ENCODE measurements at regions not wholly inside any gene's neighbourhood (a gene's known extent, or its start where the extent isn't known, plus 50 kb on each side); places are given as distances from the start of the nearest gene placed in this dataset.
"Not testable (repeated sequence)": the region's sequence is repeated elsewhere in the genome, so short reads cannot be mapped to it uniquely, and the experiment has no call there.

- H3K4me3 ChIP-seq (ENCODE audit: low read depth, low read length): no peak overlapping the region
Measured at GRCh38 chr3:87742250-87742649, 316.6 kb downstream of the CGGBP1 start.

DNA sequence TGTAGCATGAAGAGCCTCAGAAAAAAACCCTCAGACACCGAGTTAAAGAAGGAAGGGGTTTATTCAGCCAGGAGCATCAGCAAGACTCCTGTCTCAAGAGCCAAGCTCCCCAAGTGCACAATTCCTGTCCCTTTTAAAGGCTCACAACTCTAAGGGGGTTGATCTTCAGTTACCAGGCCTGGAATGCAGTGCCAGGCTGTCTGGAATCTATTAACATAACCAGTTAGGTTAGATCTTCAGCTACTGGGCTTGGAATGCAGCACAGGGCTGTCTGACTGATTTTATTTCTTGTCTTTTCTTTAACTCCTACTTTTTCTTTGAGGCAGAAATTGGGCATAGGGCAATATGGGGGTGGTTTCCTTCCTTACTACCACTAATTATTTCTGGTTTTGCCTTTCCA lies 317.9 kb downstream of the CGGBP1 start:
- H3K4me3 ChIP-seq (ENCODE audit: low read depth, low read length): not testable (repeated sequence)

More at GRCh38 chr3:87742250-87742649, 316.6 kb downstream of the CGGBP1 start:
- no peak for TF ChIP-seq CTCF (IDR thresholded peaks at IDR 0.05; ENCODE audit: low read depth, low read length)

- not testable (repeated sequence) for H3K4me3 ChIP-seq (ENCODE audit: low read depth, low read length)
Measured at GRCh38 chr3:87737817-87738216, 321.0 kb downstream of the CGGBP1 start.

DNA sequence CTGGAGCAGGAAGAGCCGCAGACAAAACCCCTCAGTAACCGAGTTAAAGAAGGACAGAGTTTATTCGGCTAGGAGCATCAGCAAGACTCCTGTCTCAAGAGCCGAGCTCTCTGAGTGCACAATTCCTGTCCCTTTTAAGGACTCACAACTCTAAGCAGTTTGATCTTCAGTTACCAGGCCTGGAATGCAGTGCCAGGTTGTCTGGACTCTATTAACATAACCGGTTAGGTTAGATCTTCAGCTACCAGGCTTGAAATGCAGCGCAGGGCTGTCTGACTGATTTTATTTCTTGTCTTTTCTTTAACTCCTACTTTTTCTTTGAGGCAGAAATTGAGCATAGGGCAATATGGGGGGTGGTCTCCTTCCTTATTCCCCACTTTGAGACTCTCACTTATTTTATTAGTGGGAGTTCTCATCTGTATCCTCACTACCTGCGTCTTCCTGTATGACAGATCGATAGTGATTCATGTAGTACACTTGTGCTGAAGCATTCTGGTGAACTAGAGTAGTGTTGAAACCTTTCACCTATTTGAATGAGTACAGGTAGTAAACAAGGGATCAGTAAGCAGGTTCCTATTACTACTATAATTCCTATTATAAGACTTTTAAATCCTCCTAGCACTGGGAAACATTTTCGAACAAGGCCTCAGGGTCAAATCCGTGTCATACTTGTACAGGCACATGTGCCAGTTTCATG lies 325.0 kb downstream of the CGGBP1 start:
- H3K4me3 ChIP-seq (ENCODE audit: low read depth, low read length): no peak overlapping the region
- no peak for TF ChIP-seq CTCF (IDR thresholded peaks at IDR 0.05; ENCODE audit: low read depth, low read length)

DNA sequence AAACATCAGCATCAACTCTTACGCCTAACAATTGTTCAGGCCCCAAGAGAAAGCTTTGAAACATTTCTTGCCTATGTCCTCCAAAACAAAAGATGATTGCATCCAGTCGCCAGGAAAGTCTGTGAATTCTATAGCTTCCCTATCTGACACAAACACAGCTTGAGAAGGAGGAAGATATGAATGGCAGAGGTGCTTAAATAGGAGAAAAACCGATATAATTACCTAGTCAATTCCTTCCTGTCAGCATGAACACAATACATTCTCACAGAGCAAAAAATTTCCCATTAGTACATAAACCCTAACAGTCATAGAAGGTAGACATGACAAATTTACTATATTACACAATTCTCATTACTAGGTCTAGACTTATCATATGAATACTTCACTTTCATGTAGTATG lies 326.5 kb downstream of the CGGBP1 start:
- no peak for TF ChIP-seq CTCF (IDR thresholded peaks at IDR 0.05; ENCODE audit: low read depth, low read length)
- no peak overlapping the region for H3K4me3 ChIP-seq (ENCODE audit: low read depth, low read length)

- no peak for TF ChIP-seq CTCF (IDR thresholded peaks at IDR 0.05; ENCODE audit: low read depth, low read length)
- no peak overlapping the region for H3K4me3 ChIP-seq (ENCODE audit: low read depth, low read length)
Measured at GRCh38 chr3:87727783-87728182, 331.0 kb downstream of the CGGBP1 start.

GRCh38 chr3:87719060-87719459 lies 339.7 kb downstream of the CGGBP1 start:
- H3K4me3 ChIP-seq (ENCODE audit: low read depth, low read length): no peak overlapping the region
- no peak for TF ChIP-seq CTCF (IDR thresholded peaks at IDR 0.05; ENCODE audit: low read depth, low read length)

DNA sequence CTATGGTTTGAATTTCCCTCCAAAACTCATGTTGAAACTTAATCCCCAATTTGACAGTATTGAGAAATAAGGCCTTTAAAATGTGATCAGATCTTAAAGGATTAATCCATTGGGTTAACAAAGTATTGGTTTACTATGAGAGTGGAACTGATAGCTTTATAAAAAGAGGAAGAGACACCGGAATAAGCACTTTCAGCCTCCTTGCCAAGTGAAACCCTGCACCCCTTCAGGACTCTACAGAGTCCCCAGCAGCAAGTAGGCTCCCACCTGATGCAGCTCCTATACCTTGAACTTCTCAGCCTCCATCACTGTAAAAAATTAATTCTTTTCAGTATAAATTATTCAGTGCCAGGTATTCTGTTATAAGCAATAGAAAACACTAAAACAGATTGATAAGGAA lies 348.3 kb downstream of the CGGBP1 start:
- TF ChIP-seq CTCF (IDR thresholded peaks at IDR 0.05; ENCODE audit: low read depth, low read length): no peak
- no peak overlapping the region for H3K4me3 ChIP-seq (ENCODE audit: low read depth, low read length)
